Skeletal muscle satellite cell (primary cell): ENCODE measurements at regions not wholly inside any gene's neighbourhood (a gene's known extent, or its start where the extent isn't known, plus 50 kb on each side); places are given as distances from the start of the nearest gene placed in this dataset.

Source experiments
- H3K27me3 ChIP-seq: 2 replicates; pipeline ENCODE4 v1.7.0; 2013; ENCODE audit warnings: low read length; ENCODE audit not compliant: control insufficient read depth, insufficient read depth
- H3K36me3 ChIP-seq: 2 replicates; pipeline ENCODE4 v1.7.0; 2013; ENCODE audit warnings: mild to moderate bottlenecking, control low read depth, low read length; ENCODE audit not compliant: insufficient read depth
- H3K4me1 ChIP-seq: 2 replicates; pipeline ENCODE4 v1.7.0; 2013; ENCODE audit warnings: low read length; ENCODE audit not compliant: control insufficient read depth, insufficient read depth
- H3K4me2 ChIP-seq: 2 replicates; pipeline ENCODE4 v1.7.0; 2013; ENCODE audit warnings: mild to moderate bottlenecking, low read length
- H3K4me3 ChIP-seq: 2 replicates; pipeline ENCODE4 v1.7.0; 2013; ENCODE audit warnings: low read length
- H3K9ac ChIP-seq: 2 replicates; pipeline ENCODE4 v1.7.0; 2013; ENCODE audit warnings: mild to moderate bottlenecking, low read depth, low read length, moderate library complexity
- H3K9me3 ChIP-seq: replicated peaks from 2 replicates; pipeline ENCODE4 v1.7.0; 2013; ENCODE audit warnings: mild to moderate bottlenecking, control low read depth, low read length

DNA sequence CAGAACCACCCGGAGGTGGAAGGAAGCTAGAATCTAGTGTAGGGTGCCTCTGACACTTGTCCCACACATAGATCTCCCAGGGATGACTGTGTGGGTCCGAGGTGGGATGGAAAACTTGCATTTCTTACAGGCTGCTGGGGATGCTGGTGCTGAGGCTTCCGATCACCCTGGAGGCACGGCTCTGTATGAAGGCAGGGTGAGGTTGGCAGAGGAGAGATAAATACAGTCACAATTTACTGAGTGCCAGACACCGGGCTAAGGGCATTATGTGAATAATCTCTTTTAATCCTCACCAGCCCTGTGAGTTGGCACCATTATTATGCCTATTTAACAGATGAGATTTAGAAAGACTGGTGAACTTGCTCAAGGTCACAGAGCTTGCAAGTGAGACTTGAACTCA is 250.2 kb upstream of the RREB1 start:
- H3K9ac ChIP-seq, result no peak overlapping the region
- no peaks in the 10 kb centered on the region for H3K36me3 ChIP-seq
- H3K4me3 ChIP-seq, result no peak overlapping the region
- no peaks in the 10 kb centered on the region for H3K9me3 ChIP-seq
- H3K4me1 ChIP-seq, result peaks cover 13% of the 10 kb centered on the region
- H3K4me2 ChIP-seq, result no peak overlapping the region
- H3K27me3 ChIP-seq, result no peaks in the 10 kb centered on the region

DNA sequence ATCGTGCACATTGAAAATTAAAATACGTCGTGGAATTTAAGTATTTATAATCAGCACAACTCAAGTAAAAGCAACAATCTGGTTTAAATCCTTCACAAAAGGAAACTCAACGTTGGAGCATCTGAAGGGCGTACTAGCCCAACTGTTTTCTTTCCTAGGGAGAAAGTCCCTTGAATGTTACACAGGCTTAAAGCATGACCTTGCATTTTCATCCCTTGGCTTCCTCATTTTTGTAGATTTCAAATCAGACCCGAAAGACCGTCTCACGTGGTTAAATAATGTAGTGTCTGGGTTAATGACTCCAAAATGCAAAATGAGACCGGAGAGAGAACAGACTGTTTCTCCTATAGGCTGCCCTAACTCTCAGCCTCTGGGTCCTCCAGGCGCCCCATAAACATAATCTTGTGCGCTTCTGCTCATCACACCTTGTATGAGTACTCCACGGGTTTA is 249.2 kb upstream of the RREB1 start:
- Histone ChIP-seq H3K9me3 (no peaks in the 10 kb centered on the region), H3K4me3 (no peak overlapping the region), H3K4me1 (peaks cover 13% of the 10 kb centered on the region), H3K27me3 (no peaks in the 10 kb centered on the region), H3K36me3 (no peaks in the 10 kb centered on the region), H3K9ac (no peak overlapping the region), H3K4me2 (no peak overlapping the region)

GRCh38 chr6:6859105-6859504 is 248.7 kb upstream of the RREB1 start:
- peaks cover 13% of the 10 kb centered on the region for H3K4me1 ChIP-seq
- H3K27me3 ChIP-seq, result no peaks in the 10 kb centered on the region
- H3K36me3 ChIP-seq, result no peaks in the 10 kb centered on the region
- no peak overlapping the region for H3K4me3 ChIP-seq
- H3K9me3 ChIP-seq, result no peaks in the 10 kb centered on the region
- H3K9ac ChIP-seq, result no peak overlapping the region
- no peak overlapping the region for H3K4me2 ChIP-seq

- Histone ChIP-seq H3K27me3 (no peaks in the 10 kb centered on the region), H3K4me3 (no peak overlapping the region), H3K9me3 (no peaks in the 10 kb centered on the region), H3K4me2 (no peak overlapping the region), H3K36me3 (no peaks in the 10 kb centered on the region), H3K4me1 (peaks cover 13% of the 10 kb centered on the region), H3K9ac (no peak overlapping the region)
Observed at GRCh38 chr6:6859722-6860121, 248.0 kb upstream of the RREB1 start.

- H3K4me2 ChIP-seq, result no peak overlapping the region
- H3K9me3 ChIP-seq, result no peaks in the 10 kb centered on the region
- no peak overlapping the region for H3K4me3 ChIP-seq
- no peaks in the 10 kb centered on the region for H3K27me3 ChIP-seq
- peaks cover 13% of the 10 kb centered on the region for H3K4me1 ChIP-seq
- no peaks in the 10 kb centered on the region for H3K36me3 ChIP-seq
- no peak overlapping the region for H3K9ac ChIP-seq
Observed at GRCh38 chr6:6860863-6861262, 246.9 kb upstream of the RREB1 start.

GRCh38 chr6:6861351-6861894 is 246.3 kb upstream of the RREB1 start:
- no peaks in the 10 kb centered on the region for H3K36me3 ChIP-seq
- no peak overlapping the region for H3K9ac ChIP-seq
- no peaks in the 10 kb centered on the region for H3K27me3 ChIP-seq
- H3K4me3 ChIP-seq, result no peak overlapping the region
- H3K9me3 ChIP-seq, result no peaks in the 10 kb centered on the region
- H3K4me1 ChIP-seq, result peaks cover 10% of the 10 kb centered on the region
- no peak overlapping the region for H3K4me2 ChIP-seq

DNA sequence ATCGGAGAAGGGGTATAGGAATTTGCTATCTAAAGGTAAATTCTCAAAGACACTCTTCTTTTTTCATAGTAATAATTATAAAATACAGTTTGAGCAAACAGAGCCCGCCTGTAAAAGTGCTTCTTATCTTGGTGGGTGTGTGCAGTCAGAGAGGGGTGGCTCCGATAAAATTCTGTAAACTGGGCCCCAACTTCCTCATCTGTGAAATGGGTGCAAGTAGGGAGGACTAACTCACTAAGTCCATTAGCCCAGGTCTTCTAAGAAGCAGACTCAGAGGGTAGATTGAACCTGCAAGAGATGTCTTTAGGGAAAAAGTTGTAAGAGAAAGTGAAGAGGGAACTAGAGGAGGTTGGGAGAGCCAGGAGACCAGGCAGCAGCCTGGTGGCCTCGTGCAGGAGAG is 245.8 kb upstream of the RREB1 start:
- Histone ChIP-seq H3K4me3 (no peak overlapping the region), H3K9ac (no peak overlapping the region), H3K4me1 (peaks cover 4% of the 10 kb centered on the region), H3K36me3 (no peaks in the 10 kb centered on the region), H3K9me3 (no peaks in the 10 kb centered on the region), H3K27me3 (no peaks in the 10 kb centered on the region), H3K4me2 (no peak overlapping the region)

DNA sequence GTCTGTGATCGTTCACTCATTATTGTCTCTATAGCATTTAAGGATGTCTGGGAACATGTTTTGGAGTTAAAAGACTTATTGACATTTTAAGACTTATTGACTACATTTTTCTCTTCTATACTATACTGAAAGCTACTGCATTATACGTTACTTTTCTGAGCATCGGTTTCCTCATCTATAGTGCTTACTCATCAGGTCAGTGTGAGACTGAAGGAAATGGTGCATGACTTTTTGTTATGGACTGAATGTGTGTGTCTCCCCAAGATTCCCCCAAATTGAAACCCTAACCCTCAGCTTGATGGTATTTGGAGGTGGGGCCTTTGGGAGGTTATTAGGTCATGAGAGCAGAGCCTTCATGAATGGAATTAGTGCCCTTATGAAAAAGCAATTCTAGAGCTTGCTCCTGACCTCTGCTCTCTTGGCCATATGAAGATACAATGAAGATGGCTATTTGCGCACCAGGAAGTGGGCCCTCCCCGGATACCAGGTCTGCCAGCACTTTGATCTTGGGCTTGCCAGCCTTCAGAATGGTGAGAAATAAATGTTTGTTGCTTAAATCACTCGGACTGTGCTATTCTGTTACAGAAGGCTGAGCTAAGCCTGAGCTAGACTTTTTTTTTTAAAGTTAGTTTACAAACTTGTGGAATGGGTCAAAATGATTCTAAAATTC is 243.7 kb upstream of the RREB1 start:
- Histone ChIP-seq H3K9me3 (no peaks in the 10 kb centered on the region), H3K27me3 (no peaks in the 10 kb centered on the region), H3K9ac (no peak overlapping the region), H3K4me2 (no peak overlapping the region), H3K4me1 (no peaks in the 10 kb centered on the region), H3K36me3 (no peaks in the 10 kb centered on the region), H3K4me3 (no peak overlapping the region)

DNA sequence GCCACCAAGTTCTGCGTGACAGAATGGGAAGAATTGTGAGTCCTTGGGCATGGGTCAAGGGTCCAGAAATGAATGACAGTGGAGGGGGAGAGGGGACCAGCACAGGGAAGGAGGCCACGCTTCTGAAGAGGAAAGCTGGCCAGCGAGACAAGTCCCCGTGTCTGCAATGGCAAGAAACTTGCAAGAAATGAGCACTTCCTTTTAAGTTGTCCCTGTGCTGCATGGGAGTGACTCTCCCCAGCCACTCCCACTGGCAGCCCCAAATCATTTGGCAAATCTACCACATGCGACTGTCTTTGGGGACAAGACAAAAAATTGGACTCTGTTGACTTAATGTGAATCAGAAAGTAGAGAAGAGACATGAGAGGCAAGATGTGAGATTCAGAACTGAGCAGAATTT is 242.2 kb upstream of the RREB1 start:
- Histone ChIP-seq H3K4me2 (no peak overlapping the region), H3K36me3 (no peaks in the 10 kb centered on the region), H3K4me1 (no peaks in the 10 kb centered on the region), H3K27me3 (no peaks in the 10 kb centered on the region), H3K4me3 (no peak overlapping the region), H3K9ac (no peak overlapping the region), H3K9me3 (no peaks in the 10 kb centered on the region)

DNA sequence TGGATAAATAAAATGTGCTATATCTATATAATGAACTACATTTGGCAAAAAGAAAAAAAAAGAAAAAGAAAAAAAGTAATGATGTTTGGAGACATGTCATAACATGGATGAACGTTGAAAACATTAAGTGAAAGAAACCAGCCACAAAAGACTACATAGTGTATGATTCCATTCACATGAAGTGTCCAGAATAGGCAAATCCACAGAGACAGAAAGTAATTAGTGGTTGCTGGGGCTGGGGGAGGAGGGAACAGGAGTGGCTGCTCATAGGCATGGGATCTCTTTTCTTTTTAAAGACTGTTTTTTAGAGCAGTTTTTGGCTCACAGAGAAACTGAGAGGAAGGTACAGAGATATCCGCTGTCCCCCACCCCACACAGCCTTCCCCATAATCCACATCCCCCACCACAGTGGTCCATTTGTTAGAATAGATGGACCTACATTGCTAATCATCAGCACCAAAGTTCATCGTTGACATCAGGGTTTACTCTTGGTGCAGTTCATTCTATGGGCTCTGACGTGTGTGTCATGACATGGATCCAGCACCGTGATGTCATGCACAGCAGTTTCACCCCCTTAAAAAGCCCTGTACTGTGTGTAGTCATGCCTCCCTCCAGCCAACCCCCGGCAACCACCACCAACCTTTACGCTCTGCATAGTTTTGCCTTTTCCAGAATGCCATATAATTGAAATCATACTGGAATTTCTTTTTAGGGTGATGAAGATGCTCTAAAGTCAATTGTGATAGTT is 240.9 kb upstream of the RREB1 start:
- H3K4me1 ChIP-seq, result no peaks in the 10 kb centered on the region
- no peaks in the 10 kb centered on the region for H3K27me3 ChIP-seq
- H3K4me3 ChIP-seq, result no peak overlapping the region
- H3K9me3 ChIP-seq, result no peaks in the 10 kb centered on the region
- no peak overlapping the region for H3K4me2 ChIP-seq
- no peaks in the 10 kb centered on the region for H3K36me3 ChIP-seq
- H3K9ac ChIP-seq, result no peak overlapping the region

DNA sequence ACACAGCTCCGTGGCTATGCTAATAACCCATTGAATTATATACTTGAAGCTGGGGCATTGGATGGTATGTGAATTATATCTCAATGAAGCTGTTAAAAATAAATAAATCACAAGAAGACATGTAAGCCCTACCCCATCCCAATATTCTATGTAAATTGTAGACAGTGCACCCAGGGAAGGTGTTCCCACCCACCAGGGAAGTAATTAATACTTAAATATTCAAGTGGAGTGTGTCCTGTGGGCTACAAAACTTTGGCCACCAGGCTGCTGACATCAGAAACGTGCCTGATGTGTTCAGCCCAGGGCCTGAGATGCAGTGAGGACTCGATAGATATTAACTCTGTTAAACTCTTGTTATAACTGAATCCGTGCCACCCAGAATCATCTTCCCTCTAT is 240.4 kb upstream of the RREB1 start:
- no peaks in the 10 kb centered on the region for H3K4me1 ChIP-seq
- H3K9ac ChIP-seq, result no peak overlapping the region
- H3K9me3 ChIP-seq, result no peaks in the 10 kb centered on the region
- no peaks in the 10 kb centered on the region for H3K27me3 ChIP-seq
- H3K4me2 ChIP-seq, result no peak overlapping the region
- H3K36me3 ChIP-seq, result no peaks in the 10 kb centered on the region
- H3K4me3 ChIP-seq, result no peak overlapping the region

GRCh38 chr6:6869094-6869493 is 238.7 kb upstream of the RREB1 start:
- H3K4me1 ChIP-seq, result no peaks in the 10 kb centered on the region
- no peaks in the 10 kb centered on the region for H3K9me3 ChIP-seq
- H3K36me3 ChIP-seq, result no peaks in the 10 kb centered on the region
- H3K9ac ChIP-seq, result no peak overlapping the region
- H3K4me3 ChIP-seq, result no peak overlapping the region
- H3K4me2 ChIP-seq, result no peak overlapping the region
- H3K27me3 ChIP-seq, result no peaks in the 10 kb centered on the region
